ENCODE measurements at regions not wholly inside any gene's neighbourhood (a gene's known extent, or its start where the extent isn't known, plus 50 kb on each side); places are given as distances from the start of the nearest gene placed in this dataset.

DNA sequence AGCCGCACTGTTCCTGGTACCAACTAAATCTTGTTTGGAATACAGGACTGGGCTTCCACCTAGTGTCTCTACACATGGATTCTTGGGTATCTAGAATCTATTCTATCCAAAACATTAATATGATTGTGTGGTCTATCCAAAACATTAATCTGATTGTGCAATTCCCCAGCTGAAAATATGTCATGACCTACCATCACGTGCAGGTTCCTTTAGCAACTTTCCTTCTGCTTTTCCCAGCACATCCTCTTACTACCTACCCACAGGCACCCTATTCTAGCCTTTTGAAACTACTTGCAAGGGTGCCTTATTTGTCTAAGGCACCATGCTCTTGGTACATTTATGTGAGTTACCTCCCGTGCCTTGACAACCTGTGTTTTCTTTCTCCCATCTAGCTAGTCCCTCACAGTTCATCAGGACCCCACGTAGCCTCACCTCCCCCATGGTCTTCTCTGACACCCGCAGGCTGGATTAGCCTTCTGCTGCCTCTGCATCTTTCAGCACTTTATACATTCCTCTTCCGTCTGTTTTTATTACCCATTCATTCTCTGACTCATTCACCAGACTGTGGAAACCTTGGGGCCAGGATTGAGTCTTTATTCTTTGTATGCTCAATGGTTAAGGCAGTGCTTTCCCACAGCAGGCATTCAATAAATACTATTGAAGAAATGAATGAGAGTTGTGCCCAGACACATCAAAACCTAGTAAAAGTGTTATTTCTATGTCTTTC, 88.8 kb upstream of the FAM9B start:
- Histone ChIP-seq H3K9me3 (no peaks in the 10 kb centered on the region), H3K4me1 (no peaks in the 10 kb centered on the region), H3K27ac (no peak overlapping the region), H3K27me3 (no peaks in the 10 kb centered on the region), H3K36me3 (no peaks in the 10 kb centered on the region), H3K4me3 (no peak overlapping the region)
- TF ChIP-seq POLR2A (IDR thresholded peaks at IDR 0.05), result no peak
- TF ChIP-seq, protein P1, sequence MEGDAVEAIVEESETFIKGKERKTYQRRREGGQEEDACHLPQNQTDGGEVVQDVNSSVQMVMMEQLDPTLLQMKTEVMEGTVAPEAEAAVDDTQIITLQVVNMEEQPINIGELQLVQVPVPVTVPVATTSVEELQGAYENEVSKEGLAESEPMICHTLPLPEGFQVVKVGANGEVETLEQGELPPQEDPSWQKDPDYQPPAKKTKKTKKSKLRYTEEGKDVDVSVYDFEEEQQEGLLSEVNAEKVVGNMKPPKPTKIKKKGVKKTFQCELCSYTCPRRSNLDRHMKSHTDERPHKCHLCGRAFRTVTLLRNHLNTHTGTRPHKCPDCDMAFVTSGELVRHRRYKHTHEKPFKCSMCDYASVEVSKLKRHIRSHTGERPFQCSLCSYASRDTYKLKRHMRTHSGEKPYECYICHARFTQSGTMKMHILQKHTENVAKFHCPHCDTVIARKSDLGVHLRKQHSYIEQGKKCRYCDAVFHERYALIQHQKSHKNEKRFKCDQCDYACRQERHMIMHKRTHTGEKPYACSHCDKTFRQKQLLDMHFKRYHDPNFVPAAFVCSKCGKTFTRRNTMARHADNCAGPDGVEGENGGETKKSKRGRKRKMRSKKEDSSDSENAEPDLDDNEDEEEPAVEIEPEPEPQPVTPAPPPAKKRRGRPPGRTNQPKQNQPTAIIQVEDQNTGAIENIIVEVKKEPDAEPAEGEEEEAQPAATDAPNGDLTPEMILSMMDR (IDR thresholded peaks at IDR 0.05), result no peak
- ATAC-seq, result no peak
- intact Hi-C loops (cut with DNase I), result no loop called here
- 60% methylated on average over 6 of the region's 6 CpGs for WGBS (ENCODE audit: insufficient coverage, low coverage, low lambda C conversion rate, missing lambda C conversion rate)
- no peak for DNase-seq

- Histone ChIP-seq H3K9me3 (no peaks in the 10 kb centered on the region), H3K36me3 (no peaks in the 10 kb centered on the region), H3K4me3 (no peak overlapping the region), H3K27ac (no peak overlapping the region), H3K4me1 (no peaks in the 10 kb centered on the region), H3K27me3 (no peaks in the 10 kb centered on the region)
- ATAC-seq (no peak), DNase-seq (no peak)
- TF ChIP-seq, protein P1 (IDR thresholded peaks at IDR 0.05), result no peak
- TF ChIP-seq POLR2A (IDR thresholded peaks at IDR 0.05), result no peak
- WGBS (ENCODE audit: insufficient coverage, low coverage, low lambda C conversion rate, missing lambda C conversion rate), result 66% methylated on average over 6 of the region's 6 CpGs
- intact Hi-C loops (cut with DNase I), result no loop called here
Observed at GRCh38 chrX:9127986-9128385, 94.1 kb upstream of the FAM9B start.

DNA sequence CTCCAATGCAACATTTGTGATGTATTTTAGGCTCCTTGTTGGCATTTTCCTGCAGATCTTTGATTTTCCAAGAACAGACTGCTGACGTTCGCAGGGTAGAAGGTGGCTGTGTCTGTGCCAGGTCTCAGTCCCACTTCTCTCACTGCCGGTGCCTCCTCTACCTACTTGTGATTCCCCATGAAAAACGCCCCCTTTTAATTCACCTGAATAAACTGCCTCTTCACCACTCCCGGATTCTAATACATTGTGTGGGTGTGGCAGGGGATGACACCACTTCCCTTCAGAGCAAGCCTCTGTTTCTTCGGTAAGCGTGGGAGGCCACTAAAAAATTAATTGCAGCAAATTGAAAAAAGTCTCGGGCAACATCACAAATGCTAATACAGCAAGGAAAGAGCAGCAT, 96.1 kb upstream of the FAM9B start:
- DNase-seq (no peak), ATAC-seq (no peak)
- TF ChIP-seq, protein P1 (IDR thresholded peaks at IDR 0.05), result no peak
- TF ChIP-seq POLR2A (IDR thresholded peaks at IDR 0.05), result no peak
- Histone ChIP-seq H3K4me1 (no peaks in the 10 kb centered on the region), H3K27me3 (no peaks in the 10 kb centered on the region), H3K36me3 (no peaks in the 10 kb centered on the region), H3K9me3 (no peaks in the 10 kb centered on the region), H3K27ac (no peak overlapping the region), H3K4me3 (no peak overlapping the region)
- intact Hi-C loops (cut with DNase I), result no loop called here
- 75% methylated on average over 7 of the region's 8 CpGs for WGBS (ENCODE audit: insufficient coverage, low coverage, low lambda C conversion rate, missing lambda C conversion rate)

DNA sequence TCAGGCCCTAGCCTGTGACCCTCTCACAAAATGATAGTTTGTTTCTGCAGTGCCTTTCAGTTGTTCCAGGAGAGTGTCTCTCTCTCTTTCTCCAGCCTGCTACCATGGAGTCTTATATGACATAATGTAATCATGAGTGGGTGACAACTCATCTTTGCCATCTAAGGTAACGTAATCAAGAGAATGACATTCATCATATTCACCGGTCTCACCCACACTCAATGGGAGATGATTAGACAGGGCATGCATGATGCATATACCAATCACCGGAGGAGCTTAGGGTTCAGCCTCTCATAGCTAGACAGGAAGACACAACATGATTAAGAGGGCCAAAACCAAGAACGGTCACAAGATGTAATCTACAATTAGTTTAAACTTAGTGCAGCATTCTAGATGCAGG, 97.1 kb upstream of the FAM9B start:
- DNase-seq, result no peak
- 75% methylated on average over 3 of the region's 4 CpGs for WGBS (ENCODE audit: insufficient coverage, low coverage, low lambda C conversion rate, missing lambda C conversion rate)
- Histone ChIP-seq H3K9me3 (no peaks in the 10 kb centered on the region), H3K4me1 (no peaks in the 10 kb centered on the region), H3K36me3 (no peaks in the 10 kb centered on the region), H3K27ac (no peak overlapping the region), H3K4me3 (no peak overlapping the region), H3K27me3 (no peaks in the 10 kb centered on the region)
- TF ChIP-seq POLR2A (IDR thresholded peaks at IDR 0.05), result no peak
- TF ChIP-seq, protein P1 (IDR thresholded peaks at IDR 0.05), result no peak
- intact Hi-C loops (cut with DNase I), result no loop called here
- no peak for ATAC-seq

Data from right lobe of liver (tissue), 6 donors.